HS-27A (cell line): ENCODE measurements at regions not wholly inside any gene's neighbourhood (a gene's known extent, or its start where the extent isn't known, plus 50 kb on each side); places are given as distances from the start of the nearest gene placed in this dataset.
"Not testable (repeated sequence)": the region's sequence is repeated elsewhere in the genome, so short reads cannot be mapped to it uniquely, and the experiment has no call there.

Experiments used
- DNase-seq: peaks from one replicate; pipeline ENCODE4 v3.0.0-alpha.2; 2012; ENCODE audit warnings: low read depth, missing footprints

- no peak for DNase-seq
Observed at GRCh38 chr15:53126144-53126543, 336.0 kb upstream of the ONECUT1 start.

DNA sequence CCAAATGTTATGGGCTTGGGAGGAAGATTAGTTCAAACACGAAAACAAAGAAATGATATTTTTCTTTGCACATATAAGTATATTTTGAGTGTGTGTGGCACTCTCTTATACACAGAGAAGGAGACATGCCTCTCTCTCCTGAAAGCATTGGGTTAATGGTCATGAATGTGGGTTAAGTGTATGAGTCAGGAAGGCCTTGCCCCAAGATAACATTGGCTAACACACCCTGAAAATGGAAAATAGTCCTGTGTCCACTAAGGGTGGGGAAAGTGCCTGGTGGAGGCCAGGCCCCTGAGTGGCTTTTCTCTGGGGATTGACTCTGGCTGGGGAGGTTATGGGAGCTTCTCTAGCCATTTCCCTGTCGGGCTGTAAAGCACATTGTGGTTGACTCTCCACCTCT lies 332.7 kb upstream of the ONECUT1 start:
- DNase-seq, result no peak

- DNase-seq, result not testable (repeated sequence)
Observed at GRCh38 chr15:53116915-53117314, 326.8 kb upstream of the ONECUT1 start.

GRCh38 chr15:53116169-53116568 lies 326.0 kb upstream of the ONECUT1 start:
- DNase-seq, result no peak

DNA sequence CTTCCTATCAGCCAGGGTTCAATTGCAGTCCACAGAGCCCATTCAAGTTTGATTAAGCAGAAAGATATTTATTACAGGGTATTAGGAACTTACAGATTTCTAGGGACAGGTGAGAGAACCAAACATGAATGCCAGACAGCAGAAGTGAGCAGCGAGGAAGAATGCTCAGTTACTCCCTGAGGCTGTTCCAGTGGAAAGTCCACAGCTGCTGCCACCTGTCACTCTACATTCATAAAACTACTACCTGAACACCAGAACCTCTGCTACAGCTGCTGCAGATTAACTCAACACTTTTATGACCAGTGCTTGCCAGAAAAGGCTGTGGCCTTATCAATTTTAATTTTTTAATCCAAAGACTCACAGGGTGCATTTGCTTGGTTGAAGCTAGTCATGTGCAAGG lies 325.4 kb upstream of the ONECUT1 start:
- DNase-seq, result no peak

GRCh38 chr15:53114960-53115359 lies 324.8 kb upstream of the ONECUT1 start:
- DNase-seq, result no peak

DNA sequence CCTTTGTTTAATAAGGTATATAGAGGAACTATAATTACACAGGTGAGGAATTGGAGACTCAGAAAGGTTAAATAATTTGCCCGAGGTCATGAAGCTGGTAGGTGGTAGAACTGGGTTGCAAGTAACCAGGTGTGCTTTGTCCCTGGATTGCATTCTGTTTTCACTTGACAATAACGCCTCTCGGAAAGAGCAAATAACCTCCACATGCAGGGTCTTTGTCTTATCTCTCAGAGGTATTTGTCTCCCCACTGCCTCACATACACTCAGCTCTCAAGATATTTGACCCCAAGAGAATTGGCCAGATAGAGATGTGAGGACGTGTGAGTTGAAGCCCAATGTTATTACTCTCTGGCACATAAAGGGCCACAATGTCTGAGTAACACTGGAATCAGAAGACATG lies 320.9 kb upstream of the ONECUT1 start:
- no peak for DNase-seq

GRCh38 chr15:53108319-53108718 lies 318.2 kb upstream of the ONECUT1 start:
- no peak for DNase-seq

- no peak for DNase-seq
Observed at GRCh38 chr15:53107855-53108254, 317.7 kb upstream of the ONECUT1 start.

- no peak for DNase-seq
Observed at GRCh38 chr15:53106505-53107286, 316.6 kb upstream of the ONECUT1 start.

DNA sequence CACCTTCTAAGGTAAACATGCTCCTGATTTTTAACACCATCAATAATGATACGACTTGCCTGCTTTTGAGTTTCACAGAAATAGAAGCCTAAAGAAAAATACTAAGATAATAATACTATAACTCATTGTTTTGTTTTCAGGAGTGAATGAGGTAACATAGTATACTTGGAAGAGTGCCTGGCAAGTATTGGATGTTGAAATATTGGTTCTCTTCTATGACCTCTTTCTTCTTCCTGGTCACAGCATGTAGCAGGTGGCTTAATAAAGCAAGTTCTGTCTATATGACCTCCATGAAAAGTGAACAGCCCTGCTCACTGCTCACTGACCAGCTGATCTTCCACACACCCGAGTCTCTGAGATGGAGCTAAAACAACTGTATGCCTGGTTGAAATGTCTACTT lies 312.3 kb upstream of the ONECUT1 start:
- DNase-seq, result no peak

DNA sequence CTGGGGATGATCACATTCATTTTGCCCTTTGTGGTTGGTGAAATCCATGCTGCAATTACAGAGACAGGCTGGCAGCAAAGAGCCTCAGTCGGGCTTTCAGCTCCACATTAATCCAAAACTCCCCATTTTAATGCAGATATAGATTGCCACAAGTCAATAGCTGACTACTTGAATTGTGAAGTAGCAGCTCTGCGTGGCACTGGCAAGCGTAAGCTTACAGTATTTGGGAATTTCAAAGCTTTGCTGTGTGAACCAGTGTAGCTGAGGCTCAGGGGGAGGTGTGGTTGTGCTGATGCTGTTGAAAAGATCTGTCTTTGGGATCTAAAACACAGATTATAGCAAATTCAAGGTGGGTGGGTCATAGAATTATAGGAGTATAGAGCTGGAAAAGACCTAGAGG lies 290.3 kb upstream of the ONECUT1 start:
- no peak for DNase-seq

- DNase-seq, result no peak
Observed at GRCh38 chr15:53074221-53074620, 284.1 kb upstream of the ONECUT1 start.

DNA sequence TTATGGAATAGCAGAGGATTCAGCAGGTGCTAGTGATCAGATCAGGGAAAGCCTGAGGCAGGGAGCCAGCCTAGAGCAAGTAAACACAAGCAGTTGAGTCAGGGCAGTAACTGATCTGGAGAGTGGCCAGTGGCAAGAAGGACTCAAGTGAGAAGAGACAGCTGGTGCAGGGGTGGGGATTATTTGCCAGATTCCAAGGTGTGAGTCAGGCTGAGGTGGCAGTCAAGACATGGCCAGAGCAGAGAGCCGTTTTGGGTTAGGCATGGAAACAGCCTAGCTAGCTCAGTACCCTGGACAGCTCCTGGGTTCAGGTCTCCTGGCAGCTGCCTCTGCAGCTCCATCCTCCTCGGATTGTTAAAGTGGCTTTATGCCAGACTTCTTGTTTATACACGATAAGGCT lies 281.9 kb upstream of the ONECUT1 start:
- DNase-seq, result peak; percentile 14

- DNase-seq, result no peak
Observed at GRCh38 chr15:53068636-53069035, 278.5 kb upstream of the ONECUT1 start.

DNA sequence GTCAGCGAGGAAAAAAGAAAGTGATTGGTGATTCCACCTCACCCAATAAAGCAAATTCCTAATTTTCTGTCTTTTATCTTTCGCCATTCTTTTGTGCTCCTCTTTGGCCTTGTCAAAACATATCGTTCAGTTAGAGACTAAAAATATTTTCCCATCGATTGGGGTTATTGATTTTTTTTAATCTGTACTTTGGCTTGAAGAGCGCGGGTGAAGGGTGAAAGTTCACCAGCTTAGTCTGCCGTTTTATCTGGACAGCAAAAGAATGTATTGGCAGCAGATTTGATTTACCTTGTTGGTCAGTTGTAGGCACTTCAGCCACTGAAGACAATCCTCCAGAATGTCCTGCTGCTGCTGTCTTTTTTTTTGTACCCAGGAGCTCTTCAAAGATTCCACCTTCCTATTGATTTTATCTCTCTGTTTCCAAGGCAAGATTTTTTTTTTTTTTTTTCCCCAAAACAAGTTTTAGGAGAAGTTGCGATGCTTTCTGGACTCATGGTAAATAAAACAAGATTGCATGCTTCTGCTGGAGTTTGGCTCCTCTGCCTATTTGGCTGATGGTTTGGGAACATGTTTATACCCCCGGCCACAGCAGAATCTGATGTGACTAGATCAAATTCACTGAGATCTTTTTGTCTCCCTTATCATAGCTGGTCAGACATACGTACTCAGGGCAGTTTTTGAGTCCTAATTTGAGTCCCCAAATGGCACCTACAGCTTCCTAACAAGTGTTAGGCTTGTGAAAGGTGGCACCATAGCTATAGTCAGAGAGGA lies 269.3 kb upstream of the ONECUT1 start:
- DNase-seq, result no peak

DNA sequence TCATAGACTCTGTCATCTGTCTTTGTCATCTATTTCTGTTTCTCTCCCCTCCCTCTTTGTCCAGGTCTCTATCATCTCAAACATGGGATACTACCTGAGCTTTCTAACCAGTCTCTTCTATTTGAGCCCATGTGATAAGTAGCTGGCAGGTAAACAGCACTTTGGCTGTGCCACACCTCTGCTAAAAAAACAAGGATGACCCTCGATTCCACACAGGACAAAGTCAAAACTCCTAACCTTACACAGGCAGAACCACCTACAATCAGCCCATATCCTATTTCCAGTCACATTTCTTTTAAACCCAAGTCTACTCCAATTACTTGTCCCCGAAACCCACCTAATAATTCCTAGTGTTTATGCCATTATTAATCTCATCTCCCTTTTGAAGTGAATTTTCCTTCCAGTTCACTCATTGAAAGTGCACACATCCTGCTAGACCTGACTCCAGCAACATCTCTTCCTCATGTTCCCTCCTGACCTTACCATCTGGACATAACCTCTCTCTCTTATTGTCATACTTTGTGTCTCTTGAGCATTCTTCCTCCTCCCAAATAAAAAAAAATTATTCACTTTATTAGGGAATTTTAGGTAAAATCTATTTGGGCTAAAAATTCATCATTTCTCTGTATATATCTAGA lies 256.1 kb upstream of the ONECUT1 start:
- no peak for DNase-seq

GRCh38 chr15:53038655-53038941 lies 248.5 kb upstream of the ONECUT1 start:
- DNase-seq, result no peak

GRCh38 chr15:53037904-53038654 lies 247.9 kb upstream of the ONECUT1 start:
- DNase-seq, result no peak

DNA sequence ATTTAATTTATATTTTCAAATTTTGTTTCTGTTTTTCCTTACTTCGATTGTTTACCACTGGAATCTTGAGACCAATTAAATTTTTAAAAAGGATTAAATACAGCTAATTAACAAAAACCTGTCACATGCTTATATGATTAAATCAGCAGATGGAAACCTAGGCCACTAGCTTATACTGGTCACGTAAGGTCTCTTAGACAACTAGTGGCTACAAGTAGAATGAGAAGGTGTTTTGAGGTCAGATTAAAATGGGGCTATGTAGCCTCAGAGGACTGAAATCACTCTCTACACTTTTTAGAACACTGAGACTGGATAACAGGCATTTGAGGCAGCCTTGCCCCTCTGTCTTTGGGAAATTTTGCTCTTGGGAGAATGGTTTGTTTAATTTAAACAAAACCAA lies 246.5 kb upstream of the ONECUT1 start:
- DNase-seq, result no peak

- DNase-seq, result no peak
Observed at GRCh38 chr15:53034767-53035245, 244.7 kb upstream of the ONECUT1 start.

DNA sequence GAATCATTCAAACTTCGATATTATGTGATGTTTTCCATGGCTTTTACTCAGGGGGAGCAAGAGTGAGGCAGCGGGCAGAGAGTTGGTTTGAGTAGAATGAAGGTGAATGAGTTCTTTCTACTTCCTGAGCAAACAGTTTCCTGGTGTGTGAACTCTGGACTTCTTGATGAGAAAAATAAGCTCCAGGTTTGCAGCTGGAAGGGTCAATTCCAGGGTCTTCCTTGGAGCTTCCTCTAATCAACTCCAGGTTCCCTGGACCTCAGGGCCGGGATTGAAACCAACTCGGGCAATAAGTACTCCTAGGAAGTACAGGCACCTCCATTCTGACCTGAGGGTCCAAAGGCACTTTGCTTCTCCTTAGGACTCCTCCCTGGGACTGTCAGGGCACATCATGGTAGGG lies 243.6 kb upstream of the ONECUT1 start:
- no peak for DNase-seq
